IMR-90 (cell line): ENCODE measurements at regions not wholly inside any gene's neighbourhood (a gene's known extent, or its start where the extent isn't known, plus 50 kb on each side); places are given as distances from the start of the nearest gene placed in this dataset.
"Not testable (repeated sequence)": the region's sequence is repeated elsewhere in the genome, so short reads cannot be mapped to it uniquely, and the experiment has no call there.

Experiments used
- ATAC-seq: fragments of 200-7000 bp; cut with Tn5 transposase; 2 replicates; pipeline ENCODE4 v1.9.1; 2020; ENCODE audit warnings: low read depth, mild to moderate bottlenecking, moderate library complexity
- BruUV-seq: library from RNA; stranded (reverse); fragments of 400-500 nt; replicated peaks from 2 replicates; lab custom pipeline; 2021; lab: Mats Ljungman, UMichigan
- CTCF ChIA-PET: fragments of 300-600 bp; formaldehyde crosslinking; extraction: SDS; loops from one replicate; lab custom pipeline; 2021; ENCODE audit warnings: antibody characterized with exemption; lab: Yijun Ruan, JAX
- POLR2A ChIA-PET: fragments of 300-600 bp; sonication (Branson Sonifier 250); formaldehyde crosslinking; loops from one replicate; lab custom pipeline; 2022; ENCODE audit warnings: antibody characterized with exemption; ENCODE audit not compliant: unreplicated experiment; lab: Charles Lee
- DNase-seq: peaks from one replicate; pipeline ENCODE4 v3.0.0; 2013
- H2AFZ ChIP-seq: replicated peaks from 2 replicates; pipeline ENCODE3; 2013; ENCODE audit warnings: low read length, mild to moderate bottlenecking; ENCODE audit not compliant: poor library complexity
- H2AK5ac ChIP-seq: 2 replicates; pipeline ENCODE4 v1.6.1; 2013; ENCODE audit warnings: low read depth, low read length, inconsistent platforms
- H2AK9ac ChIP-seq: replicated peaks from 2 replicates; pipeline ENCODE3; 2013; ENCODE audit warnings: mild to moderate bottlenecking, low read depth, low read length, moderate library complexity; ENCODE audit not compliant: poor library complexity
- H2BK120ac ChIP-seq: 2 replicates; pipeline ENCODE4 v1.6.1; 2013; ENCODE audit warnings: low read depth, low read length, inconsistent platforms
- H2BK15ac ChIP-seq: 3 replicates; pipeline ENCODE4 v1.6.1; 2013; ENCODE audit warnings: low read depth, low read length, inconsistent platforms
- H2BK20ac ChIP-seq: 2 replicates; pipeline ENCODE4 v1.6.1; 2013; ENCODE audit warnings: low read depth, mild to moderate bottlenecking, inconsistent platforms, low read length, moderate library complexity
- H2BK5ac ChIP-seq: 2 replicates; pipeline ENCODE4 v1.6.1; 2013; ENCODE audit warnings: mild to moderate bottlenecking, low read depth, low read length, inconsistent platforms; ENCODE audit not compliant: poor library complexity, severe bottlenecking
- H3K14ac ChIP-seq: replicated peaks from 2 replicates; pipeline ENCODE4 v1.6.1; 2013; ENCODE audit warnings: low read depth, low read length, inconsistent platforms
- H3K18ac ChIP-seq: 2 replicates; pipeline ENCODE4 v1.6.1; 2013; ENCODE audit warnings: low read depth, low read length, control low read depth
- H3K23ac ChIP-seq: 2 replicates; pipeline ENCODE4 v1.6.1; 2013; ENCODE audit warnings: low read depth, low read length, inconsistent platforms
- H3K27ac ChIP-seq: 2 replicates; pipeline ENCODE4 v1.5.1; 2013; ENCODE audit warnings: mild to moderate bottlenecking, control low read depth, low read length; ENCODE audit not compliant: insufficient read depth
- H3K27me3 ChIP-seq: 2 replicates; pipeline ENCODE4 v1.6.1; 2013; ENCODE audit warnings: low read length; ENCODE audit not compliant: control insufficient read depth, insufficient read depth
- H3K36me3 ChIP-seq: 2 replicates; pipeline ENCODE4 v1.6.1; 2013; ENCODE audit warnings: low read length, mixed read lengths; ENCODE audit not compliant: control insufficient read depth, insufficient read depth
- H3K4ac ChIP-seq: 2 replicates; pipeline ENCODE4 v1.6.1; 2013; ENCODE audit warnings: low read depth, low read length, inconsistent platforms
- H3K4me1 ChIP-seq: 2 replicates; pipeline ENCODE4 v1.6.1; 2013; ENCODE audit warnings: low read length, mixed read lengths; ENCODE audit not compliant: control insufficient read depth, insufficient read depth
- H3K4me2 ChIP-seq: 2 replicates; pipeline ENCODE4 v1.6.1; 2013; ENCODE audit warnings: low read depth, mild to moderate bottlenecking, control low read depth, low read length, moderate library complexity
- H3K4me3 ChIP-seq: 2 replicates; pipeline ENCODE4 v1.5.1; 2013; ENCODE audit warnings: low read depth, mild to moderate bottlenecking, control low read depth, low read length, moderate library complexity; ENCODE audit not compliant: insufficient read depth
- H3K56ac ChIP-seq: 2 replicates; pipeline ENCODE4 v1.6.1; 2013; ENCODE audit warnings: low read length, inconsistent platforms; ENCODE audit not compliant: insufficient read depth; ENCODE audit errors: extremely low read depth
- H3K79me1 ChIP-seq, 2 experiments: 2 replicates each; pipeline ENCODE4 v1.6.1; 2013; ENCODE audit warnings: low read length in 2 of 2, inconsistent platforms in 1 of 2, low read depth in 1 of 2
- H3K9ac ChIP-seq: 2 replicates; pipeline ENCODE4 v1.6.1; 2013; ENCODE audit warnings: low read depth, low read length, control low read depth
- H3K9me1 ChIP-seq: 2 replicates; pipeline ENCODE4 v1.6.1; 2013; ENCODE audit warnings: low read length, inconsistent platforms; ENCODE audit not compliant: insufficient read depth
- H3K9me3 ChIP-seq: 2 replicates; pipeline ENCODE4 v1.6.1; 2013; ENCODE audit warnings: low read length; ENCODE audit not compliant: control insufficient read depth, insufficient read depth
- H4K20me1 ChIP-seq: 2 replicates; pipeline ENCODE4 v1.6.1; 2013; ENCODE audit warnings: low read length, inconsistent platforms; ENCODE audit not compliant: insufficient read depth
- H4K5ac ChIP-seq: 2 replicates; pipeline ENCODE4 v1.6.1; 2013; ENCODE audit warnings: mild to moderate bottlenecking, low read depth, low read length, control low read depth
- H4K8ac ChIP-seq, 2 experiments: 2 replicates each; pipeline ENCODE4 v1.6.1; 2013; ENCODE audit warnings: low read depth in 2 of 2, low read length in 2 of 2, control low read depth in 1 of 2, inconsistent platforms in 1 of 2
- H4K91ac ChIP-seq: 2 replicates; pipeline ENCODE4 v1.6.1; 2013; ENCODE audit warnings: low read depth, low read length, inconsistent platforms; ENCODE audit not compliant: insufficient read depth
- WGBS, 2 experiments: methylation state at CpG; one replicate each; pipeline versions ENCODE4 v1.1.5 to v1.1.7; 2013; ENCODE audit warnings: missing lambda C conversion rate in 2 of 2; ENCODE audit not compliant: insufficient read length in 1 of 2; ENCODE audit errors: extremely low coverage in 2 of 2; 5-methylcytosine and 5-hydroxymethylcytosine counted together
- dilution Hi-C: fragments of 300-500 bp; cut with HindIII; formaldehyde crosslinking; loops from one replicate; pipeline ENCODE4 v1.14.3; 2018; ENCODE audit warnings: low sequenced_read_pairs; ENCODE audit not compliant: unreplicated experiment
- in situ Hi-C: fragments of 300-500 bp; cut with MboI; formaldehyde crosslinking; loops from 3 replicates; pipeline ENCODE4 v1.14.3; 2019; ENCODE audit warnings: low sequenced_read_pairs, inconsistent platforms, mixed read lengths
- intact Hi-C: fragments of 100-400 bp; cut with micrococcal nuclease; formaldehyde crosslinking; loops from 2 replicates; pipeline ENCODE4 v1.10.0; 2022

DNA sequence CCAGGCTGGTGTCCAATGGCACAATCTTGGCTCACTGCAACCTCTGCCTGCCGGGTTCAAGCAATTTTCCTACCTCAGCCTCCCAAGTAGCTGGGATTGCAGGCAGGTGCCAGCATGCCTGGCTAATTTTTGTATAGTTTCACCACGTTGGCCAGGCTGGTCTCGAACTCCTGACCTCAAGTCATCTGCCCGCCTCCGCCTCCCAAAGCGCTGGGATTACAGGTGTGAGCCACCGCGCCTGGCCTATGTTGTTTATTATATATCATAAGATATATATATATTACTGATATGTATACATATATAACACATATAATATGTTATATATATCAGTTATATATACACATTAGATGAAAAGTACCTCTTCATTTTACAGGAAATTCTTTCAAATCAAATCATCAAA, 914.7 kb downstream of the FOXD4L5 start:
- DNase-seq, result not testable (repeated sequence)

DNA sequence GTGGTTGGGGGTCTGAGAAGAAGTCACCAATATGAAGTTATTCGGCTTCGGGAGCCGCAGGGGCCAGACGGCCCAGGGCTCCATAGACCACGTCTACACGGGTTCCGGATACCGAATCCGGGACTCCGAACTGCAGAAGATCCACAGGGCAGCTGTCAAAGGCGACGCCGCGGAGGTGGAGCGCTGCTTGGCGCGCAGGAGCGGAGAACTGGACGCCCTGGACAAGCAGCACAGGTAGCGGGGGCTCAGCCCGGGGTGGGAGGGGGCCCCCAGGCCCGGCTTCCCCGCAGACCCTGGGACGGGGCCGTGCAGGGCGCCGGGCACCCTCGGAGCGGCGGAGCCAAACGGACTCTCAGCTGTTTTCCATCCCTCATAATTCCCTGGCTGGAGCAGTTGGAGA, 915.4 kb downstream of the FOXD4L5 start:
- H3K36me3 ChIP-seq, H2BK20ac ChIP-seq, H4K5ac ChIP-seq, H2BK15ac ChIP-seq, H3K4ac ChIP-seq, in situ Hi-C loops, H3K79me1 ChIP-seq, H4K91ac ChIP-seq, H3K27ac ChIP-seq, H3K9ac ChIP-seq, H3K56ac ChIP-seq, H2BK120ac ChIP-seq, intact Hi-C loops, H2BK5ac ChIP-seq, H3K14ac ChIP-seq, H2AK5ac ChIP-seq, H3K23ac ChIP-seq, H3K9me1 ChIP-seq, BruUV-seq, DNase-seq, POLR2A ChIA-PET, H2AK9ac ChIP-seq, H3K4me3 ChIP-seq, H2AFZ ChIP-seq, CTCF ChIA-PET, H4K8ac ChIP-seq, H3K4me2 ChIP-seq, dilution Hi-C loops, H3K4me1 ChIP-seq, H4K20me1 ChIP-seq, ATAC-seq, H3K27me3 ChIP-seq, H3K9me3 ChIP-seq, H3K18ac ChIP-seq: not testable (repeated sequence)
- no CpG with 5 or more reads among the region's 31 CpGs for WGBS, 2 experiments

More for the DNA sequence above, 914.7 kb downstream of the FOXD4L5 start:
- H4K8ac ChIP-seq, H3K9me3 ChIP-seq, H3K4ac ChIP-seq, H3K9ac ChIP-seq, H3K79me1 ChIP-seq, H2AFZ ChIP-seq, in situ Hi-C loops, H3K4me1 ChIP-seq, intact Hi-C loops, H3K56ac ChIP-seq, H3K9me1 ChIP-seq, H2BK120ac ChIP-seq, H4K91ac ChIP-seq, dilution Hi-C loops, H3K18ac ChIP-seq, POLR2A ChIA-PET, H4K5ac ChIP-seq, ATAC-seq, H3K4me2 ChIP-seq, BruUV-seq, CTCF ChIA-PET, H2AK5ac ChIP-seq, H2BK20ac ChIP-seq, H3K27ac ChIP-seq, H3K23ac ChIP-seq, H2BK5ac ChIP-seq, H3K36me3 ChIP-seq, H4K20me1 ChIP-seq, H2BK15ac ChIP-seq, H2AK9ac ChIP-seq, H3K27me3 ChIP-seq, H3K14ac ChIP-seq, H3K4me3 ChIP-seq: not testable (repeated sequence)
- no CpG with 5 or more reads among the region's 8 CpGs for WGBS, 2 experiments
